ENCODE measurements at regions not wholly inside any gene's neighbourhood (a gene's known extent, or its start where the extent isn't known, plus 50 kb on each side); places are given as distances from the start of the nearest gene placed in this dataset.

GRCh38 chr22:49473286-49473685 is 354.4 kb downstream of the BRD1 start:
- Histone ChIP-seq H3K4me1 (ENCODE audit: insufficient read depth, low read length) (no peaks in the 10 kb centered on the region), H3K4me3 (ENCODE audit: low read length) (no peak overlapping the region), H3K27me3 (ENCODE audit: insufficient read depth, low read length, poor library complexity, severe bottlenecking) (no peaks in the 10 kb centered on the region), H3K9me3 (ENCODE audit: low read length) (no peaks in the 10 kb centered on the region), H3K27ac (ENCODE audit: low read depth, low read length) (no peak overlapping the region), H3K36me3 (ENCODE audit: insufficient read depth, low read length) (no peaks in the 10 kb centered on the region)
- Mint-ChIP-seq H3K36me3 (peaks cover 0 to 46% (median 10%) of the 10 kb centered on the region in 3 donors), H3K4me1 (no peaks in the 10 kb centered on the region), H3K27me3 (peaks cover 2 to 8% of the 10 kb centered on the region in 2 donors), H3K27ac (no peak overlapping the region), H3K9me3 (peaks cover 0 to 19% (median 2%) of the 10 kb centered on the region in 5 donors), H3K4me3 (no peak overlapping the region)
- ChIA-PET CTCF (no interaction called here), POLR2A (no interaction called here)
- DNase-seq, result no peak

GRCh38 chr22:49470741-49471503 is 356.8 kb downstream of the BRD1 start:
- Histone ChIP-seq H3K9me3 (ENCODE audit: low read length) (no peaks in the 10 kb centered on the region), H3K36me3 (ENCODE audit: insufficient read depth, low read length) (no peaks in the 10 kb centered on the region), H3K4me3 (ENCODE audit: low read length) (no peak overlapping the region), H3K27me3 (ENCODE audit: insufficient read depth, low read length, poor library complexity, severe bottlenecking) (no peaks in the 10 kb centered on the region), H3K4me1 (ENCODE audit: insufficient read depth, low read length) (no peaks in the 10 kb centered on the region), H3K27ac (ENCODE audit: low read depth, low read length) (no peak overlapping the region)
- Mint-ChIP-seq H3K27me3 (peaks cover 5 to 8% of the 10 kb centered on the region in 2 donors), H3K9me3 (peaks cover 0 to 11% (median 0%) of the 10 kb centered on the region in 5 donors), H3K4me1 (no peaks in the 10 kb centered on the region), H3K36me3 (peaks cover 0 to 32% (median 2%) of the 10 kb centered on the region in 3 donors), H3K27ac (no peak overlapping the region), H3K4me3 (no peak overlapping the region)
- DNase-seq, result no peak
- POLR2A ChIA-PET, result no interaction called here
- CTCF ChIA-PET, result no interaction called here

- H3K36me3 Mint-ChIP-seq, result peaks cover 0 to 28% (median 2%) of the 10 kb centered on the region in 3 donors
- peaks cover 0 to 12% (median 2%) of the 10 kb centered on the region in 5 donors for H3K9me3 Mint-ChIP-seq
- no peaks in the 10 kb centered on the region for H3K4me1 ChIP-seq (ENCODE audit: insufficient read depth, low read length)
- H3K27me3 Mint-ChIP-seq, result peaks cover 5 to 8% of the 10 kb centered on the region in 2 donors
- H3K4me3 Mint-ChIP-seq, result no peak overlapping the region
- H3K4me3 ChIP-seq (ENCODE audit: low read length), result no peak overlapping the region
- POLR2A ChIA-PET, result no interaction called here
- no peaks in the 10 kb centered on the region for H3K9me3 ChIP-seq (ENCODE audit: low read length)
- H3K27ac ChIP-seq (ENCODE audit: low read depth, low read length), result no peak overlapping the region
- no peak overlapping the region for H3K27ac Mint-ChIP-seq
- CTCF ChIA-PET, result no interaction called here
- no peak for DNase-seq
- no peaks in the 10 kb centered on the region for H3K27me3 ChIP-seq (ENCODE audit: insufficient read depth, low read length, poor library complexity, severe bottlenecking)
- no peaks in the 10 kb centered on the region for H3K36me3 ChIP-seq (ENCODE audit: insufficient read depth, low read length)
- H3K4me1 Mint-ChIP-seq, result no peaks in the 10 kb centered on the region
These were observed 357.6 kb downstream of the BRD1 start for GRCh38 chr22:49469896-49470740.

- Histone ChIP-seq H3K9me3 (ENCODE audit: low read length) (no peaks in the 10 kb centered on the region), H3K4me1 (ENCODE audit: insufficient read depth, low read length) (no peaks in the 10 kb centered on the region), H3K27me3 (ENCODE audit: insufficient read depth, low read length, poor library complexity, severe bottlenecking) (no peaks in the 10 kb centered on the region), H3K27ac (ENCODE audit: low read depth, low read length) (no peak overlapping the region), H3K36me3 (ENCODE audit: insufficient read depth, low read length) (no peaks in the 10 kb centered on the region), H3K4me3 (ENCODE audit: low read length) (no peak overlapping the region)
- Mint-ChIP-seq H3K4me1 (no peaks in the 10 kb centered on the region), H3K27me3 (peaks cover 0 to 5% of the 10 kb centered on the region in 2 donors), H3K36me3 (peaks cover 0 to 18% (median 0%) of the 10 kb centered on the region in 3 donors), H3K4me3 (no peak overlapping the region), H3K27ac (no peak overlapping the region), H3K9me3 (peaks cover 0 to 15% (median 2%) of the 10 kb centered on the region in 5 donors)
- DNase-seq, result no peak
- POLR2A ChIA-PET, result no interaction called here
- CTCF ChIA-PET, result no interaction called here
These were observed 359.0 kb downstream of the BRD1 start for GRCh38 chr22:49468487-49469198.

GRCh38 chr22:49466878-49467595 is 360.6 kb downstream of the BRD1 start:
- no peaks in the 10 kb centered on the region for H3K36me3 ChIP-seq (ENCODE audit: insufficient read depth, low read length)
- peaks cover 0 to 16% (median 0%) of the 10 kb centered on the region in 3 donors for H3K36me3 Mint-ChIP-seq
- CTCF ChIA-PET, result no interaction called here
- no peaks in the 10 kb centered on the region for H3K27me3 ChIP-seq (ENCODE audit: insufficient read depth, low read length, poor library complexity, severe bottlenecking)
- POLR2A ChIA-PET, result no interaction called here
- DNase-seq, result no peak
- H3K9me3 Mint-ChIP-seq, result peaks cover 0 to 19% (median 2%) of the 10 kb centered on the region in 5 donors
- no peak overlapping the region for H3K27ac Mint-ChIP-seq
- no peaks in the 10 kb centered on the region for H3K4me1 ChIP-seq (ENCODE audit: insufficient read depth, low read length)
- no peaks in the 10 kb centered on the region for H3K4me1 Mint-ChIP-seq
- H3K4me3 ChIP-seq (ENCODE audit: low read length), result no peak overlapping the region
- peaks cover 0 to 5% of the 10 kb centered on the region in 2 donors for H3K27me3 Mint-ChIP-seq
- no peak overlapping the region for H3K27ac ChIP-seq (ENCODE audit: low read depth, low read length)
- no peak overlapping the region for H3K4me3 Mint-ChIP-seq
- no peaks in the 10 kb centered on the region for H3K9me3 ChIP-seq (ENCODE audit: low read length)

GRCh38 chr22:49464037-49464436 is 363.6 kb downstream of the BRD1 start:
- Mint-ChIP-seq H3K27me3 (peaks cover 3 to 10% of the 10 kb centered on the region in 2 donors), H3K27ac (no peak overlapping the region), H3K9me3 (peaks cover 0 to 22% (median 2%) of the 10 kb centered on the region in 5 donors), H3K4me3 (no peak overlapping the region), H3K36me3 (peaks cover 0 to 10% (median 0%) of the 10 kb centered on the region in 3 donors), H3K4me1 (no peaks in the 10 kb centered on the region)
- Histone ChIP-seq H3K27ac (ENCODE audit: low read depth, low read length) (no peak overlapping the region), H3K4me1 (ENCODE audit: insufficient read depth, low read length) (no peaks in the 10 kb centered on the region), H3K36me3 (ENCODE audit: insufficient read depth, low read length) (no peaks in the 10 kb centered on the region), H3K9me3 (ENCODE audit: low read length) (no peaks in the 10 kb centered on the region), H3K27me3 (ENCODE audit: insufficient read depth, low read length, poor library complexity, severe bottlenecking) (no peaks in the 10 kb centered on the region), H3K4me3 (ENCODE audit: low read length) (no peak overlapping the region)
- CTCF ChIA-PET, result no interaction called here
- no peak for DNase-seq
- POLR2A ChIA-PET, result no interaction called here

- H3K27ac Mint-ChIP-seq, result no peak overlapping the region
- Histone ChIP-seq H3K9me3 (ENCODE audit: low read length) (no peaks in the 10 kb centered on the region), H3K27me3 (ENCODE audit: insufficient read depth, low read length, poor library complexity, severe bottlenecking) (no peaks in the 10 kb centered on the region), H3K4me1 (ENCODE audit: insufficient read depth, low read length) (no peaks in the 10 kb centered on the region), H3K36me3 (ENCODE audit: insufficient read depth, low read length) (no peaks in the 10 kb centered on the region), H3K27ac (ENCODE audit: low read depth, low read length) (no peak overlapping the region), H3K4me3 (ENCODE audit: low read length) (no peak overlapping the region)
- no peak overlapping the region for H3K4me3 Mint-ChIP-seq
- POLR2A ChIA-PET, result no interaction called here
- H3K9me3 Mint-ChIP-seq, result peaks cover 0 to 23% (median 2%) of the 10 kb centered on the region in 5 donors
- CTCF ChIA-PET, result no interaction called here
- peaks cover 3 to 8% of the 10 kb centered on the region in 2 donors for H3K27me3 Mint-ChIP-seq
- no peaks in the 10 kb centered on the region for H3K4me1 Mint-ChIP-seq
- no peak for DNase-seq
- H3K36me3 Mint-ChIP-seq, result peaks cover 0 to 3% (median 3%) of the 10 kb centered on the region in 3 donors
These were observed 364.9 kb downstream of the BRD1 start for GRCh38 chr22:49462795-49463194.

Data from CD8-positive, alpha-beta memory T cell (primary cell).